ENCODE measurements at regions not wholly inside any gene's neighbourhood (a gene's known extent, or its start where the extent isn't known, plus 50 kb on each side); places are given as distances from the start of the nearest gene placed in this dataset.

GRCh38 chr9:8262625-8263622 is 463.3 kb upstream of the DMAC1 start:
- WGBS, 2 donors (ENCODE audit: low coverage in 1 of 2) = 38 to 44% methylated on average over 3 to 5 of the region's 6 CpGs
- Histone ChIP-seq H3K27ac (no peak overlapping the region), H3K9me3 (no peaks in the 10 kb centered on the region), H3K36me3 (no peaks in the 10 kb centered on the region), H3K27me3 (no peaks in the 10 kb centered on the region), H3K4me1 (peaks cover 0 to 22% (median 0%) of the 10 kb centered on the region in 3 donors), H3K4me3 (no peak overlapping the region)
- TF ChIP-seq CTCF (IDR thresholded peaks at IDR 0.05) (no peak), POLR2AphosphoS5 (IDR thresholded peaks at IDR 0.05) (no peak), POLR2A (IDR thresholded peaks at IDR 0.05) (no peak), EP300 (IDR thresholded peaks at IDR 0.05) (no peak)
- ATAC-seq = peak; percentile 50

GRCh38 chr9:8261737-8262136 is 462.2 kb upstream of the DMAC1 start:
- no peak for TF ChIP-seq POLR2A (IDR thresholded peaks at IDR 0.05)
- no peak for TF ChIP-seq EP300 (IDR thresholded peaks at IDR 0.05)
- TF ChIP-seq CTCF (IDR thresholded peaks at IDR 0.05) = no peak
- TF ChIP-seq POLR2AphosphoS5 (IDR thresholded peaks at IDR 0.05) = no peak
- Histone ChIP-seq H3K4me3 (no peak overlapping the region), H3K27ac (no peak overlapping the region), H3K9me3 (no peaks in the 10 kb centered on the region), H3K27me3 (no peaks in the 10 kb centered on the region), H3K4me1 (peaks cover 0 to 12% (median 0%) of the 10 kb centered on the region in 3 donors), H3K36me3 (no peaks in the 10 kb centered on the region)
- WGBS, 2 donors (ENCODE audit: low coverage in 1 of 2) = 79 to 85% methylated on average over 2 to 3 of the region's 3 CpGs
- no peak for ATAC-seq

- Histone ChIP-seq H3K27ac (no peak overlapping the region), H3K9me3 (no peaks in the 10 kb centered on the region), H3K4me3 (no peak overlapping the region), H3K4me1 (peaks cover 0 to 7% (median 0%) of the 10 kb centered on the region in 3 donors), H3K27me3 (no peaks in the 10 kb centered on the region), H3K36me3 (no peaks in the 10 kb centered on the region)
- ATAC-seq = no peak
- TF ChIP-seq EP300 (IDR thresholded peaks at IDR 0.05) = no peak
- no peak for TF ChIP-seq CTCF (IDR thresholded peaks at IDR 0.05)
- no peak for TF ChIP-seq POLR2A (IDR thresholded peaks at IDR 0.05)
- no peak for TF ChIP-seq POLR2AphosphoS5 (IDR thresholded peaks at IDR 0.05)
- WGBS, 2 donors (ENCODE audit: low coverage in 1 of 2) = 77 to 88% methylated on average over 3 to 4 of the region's 4 CpGs
These were observed 459.4 kb upstream of the DMAC1 start for GRCh38 chr9:8259028-8259427.

DNA sequence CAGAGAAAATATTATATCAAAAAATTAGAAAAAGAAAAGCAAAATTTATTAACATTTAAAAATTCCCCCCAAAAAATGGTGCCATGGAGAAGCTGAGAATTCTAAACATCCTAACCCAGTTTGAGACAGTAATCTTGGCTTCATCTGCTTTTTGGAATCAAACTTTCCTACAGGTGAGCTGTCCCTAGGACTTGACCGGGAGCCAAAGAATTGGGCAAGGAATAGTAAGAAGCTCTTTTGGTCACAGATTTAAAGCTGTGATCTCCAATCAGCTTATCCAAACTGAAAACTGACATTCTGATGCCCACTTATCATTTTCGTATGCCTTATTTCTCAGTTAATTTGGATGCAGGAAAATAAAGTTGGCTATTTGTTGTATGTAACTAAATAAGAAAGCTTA is 457.3 kb upstream of the DMAC1 start:
- Histone ChIP-seq H3K4me1 (no peaks in the 10 kb centered on the region), H3K36me3 (no peaks in the 10 kb centered on the region), H3K4me3 (no peak overlapping the region), H3K9me3 (no peaks in the 10 kb centered on the region), H3K27me3 (no peaks in the 10 kb centered on the region), H3K27ac (no peak overlapping the region)
- WGBS, 2 donors (ENCODE audit: low coverage in 1 of 2) = 83 to 95% methylated on average over 2 of the region's 2 CpGs
- TF ChIP-seq EP300 (IDR thresholded peaks at IDR 0.05) = no peak
- TF ChIP-seq CTCF (IDR thresholded peaks at IDR 0.05) = no peak
- TF ChIP-seq POLR2AphosphoS5 (IDR thresholded peaks at IDR 0.05) = no peak
- no peak for TF ChIP-seq POLR2A (IDR thresholded peaks at IDR 0.05)
- no peak for ATAC-seq

- Histone ChIP-seq H3K9me3 (no peaks in the 10 kb centered on the region), H3K4me1 (no peaks in the 10 kb centered on the region), H3K27me3 (no peaks in the 10 kb centered on the region), H3K4me3 (no peak overlapping the region), H3K27ac (no peak overlapping the region), H3K36me3 (no peaks in the 10 kb centered on the region)
- TF ChIP-seq CTCF (IDR thresholded peaks at IDR 0.05) = no peak
- no peak for TF ChIP-seq EP300 (IDR thresholded peaks at IDR 0.05)
- TF ChIP-seq POLR2A (IDR thresholded peaks at IDR 0.05) = no peak
- no peak for TF ChIP-seq POLR2AphosphoS5 (IDR thresholded peaks at IDR 0.05)
- no peak for ATAC-seq
These were observed 456.3 kb upstream of the DMAC1 start for GRCh38 chr9:8255850-8256249.

Data from gastroesophageal sphincter (tissue), 4 donors.